PC-9 (cell line): ENCODE measurements at regions not wholly inside any gene's neighbourhood (a gene's known extent, or its start where the extent isn't known, plus 50 kb on each side); places are given as distances from the start of the nearest gene placed in this dataset.

Experiments used
- BruUV-seq: library from RNA; stranded (reverse); fragments of 400-500 nt; replicated peaks from 2 replicates; lab custom pipeline; 2021; lab: Mats Ljungman, UMichigan
- CTCF ChIA-PET: fragments of 300-600 bp; sonication (Branson Sonifier 250); formaldehyde crosslinking; loops from one replicate; lab custom pipeline; 2022; ENCODE audit warnings: antibody characterized with exemption; lab: Charles Lee
- POLR2A ChIA-PET: fragments of 300-600 bp; sonication (Branson Sonifier 250); formaldehyde crosslinking; loops from one replicate; lab custom pipeline; 2022; ENCODE audit warnings: antibody characterized with exemption; ENCODE audit not compliant: unreplicated experiment; lab: Charles Lee
- DNase-seq, 2 experiments: peaks; one replicate each; pipeline versions ENCODE4 v3.0.0 to v3.0.0-alpha.2; 2015 to 2022; ENCODE audit warnings: mixed read lengths in 1 of 2
- H2AFZ ChIP-seq: fragments of 200-600 bp; sonication (generic); 2 replicates; pipeline ENCODE4 v1.8.1; 2017; ENCODE audit warnings: antibody characterized with exemption
- H3F3A ChIP-seq: fragments of 200-600 bp; sonication (generic); 2 replicates; pipeline ENCODE4 v1.8.1; 2017; ENCODE audit warnings: antibody characterized with exemption, mild to moderate bottlenecking, low read depth; ENCODE audit not compliant: insufficient read depth
- H3K27ac ChIP-seq: fragments of 200-600 bp; sonication (generic); 2 replicates; pipeline ENCODE4 v1.6.1; 2016; ENCODE audit warnings: mixed run types
- H3K27me3 ChIP-seq: fragments of 200-600 bp; sonication (generic); 2 replicates; pipeline ENCODE4 v1.6.1; 2016; ENCODE audit warnings: low read depth, mixed run types; ENCODE audit not compliant: insufficient read depth
- H3K36me3 ChIP-seq: fragments of 200-600 bp; sonication (generic); 2 replicates; pipeline ENCODE4 v1.6.1; 2016; ENCODE audit warnings: low read depth, mixed run types
- H3K4me1 ChIP-seq: fragments of 200-600 bp; sonication (generic); replicated peaks from 2 replicates; pipeline ENCODE4 v1.6.1; 2016; ENCODE audit warnings: mixed run types; ENCODE audit not compliant: insufficient read depth
- H3K4me2 ChIP-seq: fragments of 200-600 bp; sonication (generic); 2 replicates; pipeline ENCODE4 v1.6.1; 2017; ENCODE audit warnings: mixed run types
- H3K4me3 ChIP-seq: fragments of 200-600 bp; sonication (generic); 2 replicates; pipeline ENCODE4 v1.6.1; 2016; ENCODE audit warnings: mixed run types
- H3K79me2 ChIP-seq: fragments of 200-600 bp; sonication (generic); 2 replicates; pipeline ENCODE4 v1.6.1; 2017; ENCODE audit warnings: low read depth, mixed run types
- H3K9me2 ChIP-seq: fragments of 200-600 bp; sonication (generic); 2 replicates; pipeline ENCODE4 v1.8.1; 2017; ENCODE audit warnings: mild to moderate bottlenecking; ENCODE audit not compliant: insufficient read depth
- H3K9me3 ChIP-seq: fragments of 200-600 bp; sonication (generic); 2 replicates; pipeline ENCODE4 v1.8.1; 2016; ENCODE audit warnings: low read depth; ENCODE audit not compliant: insufficient read depth
- H4K20me1 ChIP-seq: fragments of 200-600 bp; sonication (generic); 2 replicates; pipeline ENCODE4 v1.8.1; 2017; ENCODE audit not compliant: insufficient read depth
- EZH2 ChIP-seq: fragments of 200-600 bp; sonication (generic); IDR thresholded peaks from 2 replicates; pipeline ENCODE4 v1.8.0; 2017; ENCODE audit warnings: antibody characterized with exemption, low read depth
- intact Hi-C: fragments of 100-400 bp; cut with micrococcal nuclease; formaldehyde crosslinking; loops from one replicate; pipeline ENCODE4 v1.10.0; 2022; ENCODE audit not compliant: unreplicated experiment
- TF ChIP-seq, protein P1 (sequence below): fragments of 200-600 bp; sonication (generic); conservative IDR thresholded peaks from 2 replicates; pipeline ENCODE4 v1.6.1; 2017; ENCODE audit warnings: mixed run types, antibody characterized with exemption, mild to moderate bottlenecking, moderate library complexity

DNA sequence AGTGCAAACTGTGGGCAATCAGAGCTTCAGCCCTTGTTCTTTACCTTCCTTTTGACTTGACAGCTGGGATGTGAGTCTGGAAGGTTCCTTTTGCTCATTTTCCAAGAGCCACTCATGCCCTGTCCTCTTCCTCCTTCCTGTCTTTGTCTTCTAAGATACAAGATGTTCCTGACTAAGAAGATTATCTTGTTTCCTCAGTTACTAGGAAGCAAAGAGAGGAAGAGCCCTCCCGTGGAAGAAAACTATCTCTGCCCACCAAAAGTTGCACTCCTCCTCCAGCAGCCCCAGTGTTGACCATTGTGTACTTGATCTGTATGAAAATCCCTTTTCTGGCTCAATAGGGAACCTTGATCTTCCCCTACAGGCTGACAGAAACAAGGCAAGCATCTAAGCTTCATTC is 138.0 kb downstream of the C12orf75 start:
- no peaks in the 10 kb centered on the region for H3K9me2 ChIP-seq
- H3K4me2 ChIP-seq = no peak overlapping the region
- H3K36me3 ChIP-seq = no peaks in the 10 kb centered on the region
- no peak overlapping the region for H3K4me3 ChIP-seq
- no peaks in the 10 kb centered on the region for H4K20me1 ChIP-seq
- H2AFZ ChIP-seq = no peak overlapping the region
- H3K27me3 ChIP-seq = no peaks in the 10 kb centered on the region
- ChIA-PET POLR2A (no interaction called here), CTCF (interaction anchor here (0.7 kb wide), 1 partner anchor 683 kb away, joined by 4 read pairs; no protein-coding TSS in a partner anchor)
- no peaks in the 10 kb centered on the region for H3K9me3 ChIP-seq
- intact Hi-C loops = no loop called here
- TF ChIP-seq, protein P1, sequence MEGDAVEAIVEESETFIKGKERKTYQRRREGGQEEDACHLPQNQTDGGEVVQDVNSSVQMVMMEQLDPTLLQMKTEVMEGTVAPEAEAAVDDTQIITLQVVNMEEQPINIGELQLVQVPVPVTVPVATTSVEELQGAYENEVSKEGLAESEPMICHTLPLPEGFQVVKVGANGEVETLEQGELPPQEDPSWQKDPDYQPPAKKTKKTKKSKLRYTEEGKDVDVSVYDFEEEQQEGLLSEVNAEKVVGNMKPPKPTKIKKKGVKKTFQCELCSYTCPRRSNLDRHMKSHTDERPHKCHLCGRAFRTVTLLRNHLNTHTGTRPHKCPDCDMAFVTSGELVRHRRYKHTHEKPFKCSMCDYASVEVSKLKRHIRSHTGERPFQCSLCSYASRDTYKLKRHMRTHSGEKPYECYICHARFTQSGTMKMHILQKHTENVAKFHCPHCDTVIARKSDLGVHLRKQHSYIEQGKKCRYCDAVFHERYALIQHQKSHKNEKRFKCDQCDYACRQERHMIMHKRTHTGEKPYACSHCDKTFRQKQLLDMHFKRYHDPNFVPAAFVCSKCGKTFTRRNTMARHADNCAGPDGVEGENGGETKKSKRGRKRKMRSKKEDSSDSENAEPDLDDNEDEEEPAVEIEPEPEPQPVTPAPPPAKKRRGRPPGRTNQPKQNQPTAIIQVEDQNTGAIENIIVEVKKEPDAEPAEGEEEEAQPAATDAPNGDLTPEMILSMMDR = no peak
- no peak for TF ChIP-seq EZH2
- H3K79me2 ChIP-seq = no peaks in the 10 kb centered on the region
- no peaks in the 10 kb centered on the region for H3F3A ChIP-seq
- no peaks in the 10 kb centered on the region for H3K4me1 ChIP-seq
- DNase-seq = no peak
- BruUV-seq = no TSS peak
- H3K27ac ChIP-seq = no peak overlapping the region

DNA sequence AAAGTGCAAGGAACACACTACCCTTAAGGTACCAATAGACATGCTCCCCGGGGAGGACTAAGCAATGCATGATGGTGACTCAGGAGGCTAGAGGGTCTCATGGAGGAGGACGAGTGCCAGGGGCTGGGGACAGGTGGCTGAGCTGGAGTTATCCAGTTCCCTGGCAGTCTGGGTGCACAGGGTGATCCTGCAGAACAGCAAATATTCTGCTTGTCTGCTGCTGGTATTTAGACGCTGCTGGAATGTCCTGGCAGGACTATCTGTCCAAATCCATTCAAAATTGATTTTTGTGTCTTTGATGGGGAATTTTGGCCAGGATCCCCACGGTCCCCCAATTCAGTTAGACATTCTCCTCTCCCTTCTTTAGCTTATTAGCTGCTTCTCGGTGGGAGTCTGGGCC is 138.7 kb downstream of the C12orf75 start:
- BruUV-seq = no TSS peak

DNA sequence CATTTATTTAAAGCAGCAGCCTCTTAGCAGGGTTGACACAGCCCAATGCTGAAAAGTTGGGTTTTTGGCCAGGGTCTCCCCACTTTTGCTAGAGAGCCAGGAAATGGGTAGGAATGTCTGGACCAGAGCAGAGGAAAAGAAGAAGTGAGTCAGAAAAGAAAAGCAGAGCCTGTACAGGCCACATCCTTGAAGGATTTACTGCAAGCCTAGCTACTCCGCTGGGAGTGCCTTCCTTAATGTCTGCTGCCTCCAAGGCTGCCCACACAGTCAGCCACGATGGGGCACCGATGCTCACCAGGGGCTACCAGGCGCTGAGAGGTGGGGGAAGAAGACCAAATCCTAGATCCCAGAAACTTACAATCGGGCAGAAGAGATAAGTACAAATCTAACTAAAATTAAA is 139.2 kb downstream of the C12orf75 start:
- H3K4me2 ChIP-seq = no peak overlapping the region
- intact Hi-C loops = no loop called here
- ChIA-PET CTCF (no interaction called here), POLR2A (interaction anchor here (0.5 kb wide), 1 partner anchor 402 kb away, joined by 3 read pairs; no protein-coding TSS in a partner anchor)
- DNase-seq = no peak
- H3K27me3 ChIP-seq = no peaks in the 10 kb centered on the region
- no peaks in the 10 kb centered on the region for H3K9me2 ChIP-seq
- H3F3A ChIP-seq = no peaks in the 10 kb centered on the region
- no peak for TF ChIP-seq EZH2
- TF ChIP-seq, protein P1 = no peak
- H3K4me1 ChIP-seq = no peaks in the 10 kb centered on the region
- no peaks in the 10 kb centered on the region for H3K36me3 ChIP-seq
- no peaks in the 10 kb centered on the region for H3K79me2 ChIP-seq
- no peaks in the 10 kb centered on the region for H3K9me3 ChIP-seq
- no peak overlapping the region for H3K27ac ChIP-seq
- H3K4me3 ChIP-seq = no peak overlapping the region
- no peak overlapping the region for H2AFZ ChIP-seq
- no peaks in the 10 kb centered on the region for H4K20me1 ChIP-seq
- no TSS peak for BruUV-seq

More for the DNA sequence above, 138.7 kb downstream of the C12orf75 start:
- Histone ChIP-seq H3K4me2 (no peak overlapping the region), H3F3A (no peaks in the 10 kb centered on the region), H3K27me3 (no peaks in the 10 kb centered on the region), H3K9me2 (no peaks in the 10 kb centered on the region), H3K36me3 (no peaks in the 10 kb centered on the region), H3K9me3 (no peaks in the 10 kb centered on the region), H3K4me1 (no peaks in the 10 kb centered on the region), H3K27ac (no peak overlapping the region), H3K4me3 (no peak overlapping the region), H4K20me1 (no peaks in the 10 kb centered on the region), H3K79me2 (no peaks in the 10 kb centered on the region), H2AFZ (no peak overlapping the region)
- intact Hi-C loops = no loop called here
- TF ChIP-seq, protein P1 = no peak
- TF ChIP-seq EZH2 = no peak
- no peak for DNase-seq
- ChIA-PET CTCF (no interaction called here), POLR2A (no interaction called here)
